GM12878 (cell line): ENCODE measurements at regions not wholly inside any gene's neighbourhood (a gene's known extent, or its start where the extent isn't known, plus 50 kb on each side); places are given as distances from the start of the nearest gene placed in this dataset.

Source experiments
- MYC ChIP-seq: IDR thresholded peaks from 2 replicates; pipeline ENCODE4 v1.6.1; 2011; ENCODE audit warnings: mild to moderate bottlenecking, low read length, moderate library complexity, inconsistent platforms; ENCODE audit not compliant: insufficient read depth, insufficient replicate concordance, insufficient read length, severe bottlenecking
- TCF12 ChIP-seq: IDR thresholded peaks from 2 replicates; pipeline ENCODE4 v1.6.1; 2011; ENCODE audit warnings: low read depth, mild to moderate bottlenecking, low read length
- ZNF217 ChIP-seq: fragments of 450-650 bp; IDR thresholded peaks from 2 replicates; pipeline ENCODE4 v1.6.1; 2017; ENCODE audit warnings: antibody characterized with exemption, mild to moderate bottlenecking
- TF ChIP-seq, protein P1 (sequence below), 3 experiments: IDR thresholded peaks in 2 of 3; conservative IDR thresholded peaks in 1 of 3; 2 replicates each; pipeline ENCODE4 v1.5.1; 2011; ENCODE audit warnings: low read depth in 3 of 3, low read length in 3 of 3, mild to moderate bottlenecking in 3 of 3, control low read depth in 2 of 3, moderate library complexity in 2 of 3, inconsistent platforms in 1 of 3, mixed read lengths in 1 of 3; ENCODE audit not compliant: control insufficient read depth in 2 of 3, insufficient read depth in 1 of 3; ENCODE audit errors: extremely low read depth in 1 of 3

DNA sequence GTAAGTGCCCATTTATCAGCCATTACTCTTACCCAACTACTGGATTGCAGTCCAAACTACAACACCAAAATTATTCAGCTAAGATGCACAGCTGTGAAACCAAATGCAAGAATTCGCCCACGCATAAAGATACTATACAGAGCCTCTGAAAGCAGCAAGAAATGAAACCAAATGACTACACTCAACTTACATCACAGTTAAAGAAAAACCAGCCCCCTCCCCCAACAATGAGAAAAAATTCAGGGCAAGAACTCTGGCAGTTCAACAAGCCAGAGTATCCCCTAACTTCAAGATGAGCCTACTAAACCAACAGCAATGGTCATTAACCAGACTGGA is 209.1 kb upstream of the VWC2 start:
- TF ChIP-seq, protein P1, sequence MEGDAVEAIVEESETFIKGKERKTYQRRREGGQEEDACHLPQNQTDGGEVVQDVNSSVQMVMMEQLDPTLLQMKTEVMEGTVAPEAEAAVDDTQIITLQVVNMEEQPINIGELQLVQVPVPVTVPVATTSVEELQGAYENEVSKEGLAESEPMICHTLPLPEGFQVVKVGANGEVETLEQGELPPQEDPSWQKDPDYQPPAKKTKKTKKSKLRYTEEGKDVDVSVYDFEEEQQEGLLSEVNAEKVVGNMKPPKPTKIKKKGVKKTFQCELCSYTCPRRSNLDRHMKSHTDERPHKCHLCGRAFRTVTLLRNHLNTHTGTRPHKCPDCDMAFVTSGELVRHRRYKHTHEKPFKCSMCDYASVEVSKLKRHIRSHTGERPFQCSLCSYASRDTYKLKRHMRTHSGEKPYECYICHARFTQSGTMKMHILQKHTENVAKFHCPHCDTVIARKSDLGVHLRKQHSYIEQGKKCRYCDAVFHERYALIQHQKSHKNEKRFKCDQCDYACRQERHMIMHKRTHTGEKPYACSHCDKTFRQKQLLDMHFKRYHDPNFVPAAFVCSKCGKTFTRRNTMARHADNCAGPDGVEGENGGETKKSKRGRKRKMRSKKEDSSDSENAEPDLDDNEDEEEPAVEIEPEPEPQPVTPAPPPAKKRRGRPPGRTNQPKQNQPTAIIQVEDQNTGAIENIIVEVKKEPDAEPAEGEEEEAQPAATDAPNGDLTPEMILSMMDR (IDR thresholded peaks at IDR 0.05 in 2 of 3, conservative IDR thresholded peaks at IDR 0.05 in 1 of 3; ENCODE audit: control insufficient read depth in 2 of 3, extremely low read depth in 1 of 3, insufficient read depth in 1 of 3, low read depth in 3 of 3, low read length in 3 of 3), result no peak
- TF ChIP-seq TCF12, result no peak
- TF ChIP-seq MYC, result no peak
- no peak for TF ChIP-seq ZNF217
